Keratinocyte (primary cell): ENCODE measurements at regions not wholly inside any gene's neighbourhood (a gene's known extent, or its start where the extent isn't known, plus 50 kb on each side); places are given as distances from the start of the nearest gene placed in this dataset.

Experiments
- DNase-seq: peaks from one replicate; pipeline ENCODE4 v3.0.0-alpha.2; 2011; ENCODE audit warnings: low read depth, missing footprints, low spot score
- FAIRE-seq: peaks from 2 replicates; lab custom pipeline; 2011; peaks lifted over from hg19 to GRCh38; lab: Jason Lieb, UNC
- H2AFZ ChIP-seq: 2 replicates; pipeline ENCODE4 v1.6.0; 2012; ENCODE audit warnings: low read length, control low read depth, inconsistent platforms; ENCODE audit not compliant: control insufficient read depth
- H3K27ac ChIP-seq: 2 replicates; pipeline ENCODE4 v1.5.1; 2011; ENCODE audit warnings: low read length; ENCODE audit not compliant: control insufficient read depth, insufficient read depth
- H3K27me3 ChIP-seq: 3 replicates; pipeline ENCODE4 v1.6.0; 2011; ENCODE audit warnings: low read length; ENCODE audit not compliant: control insufficient read depth, insufficient read depth; ENCODE audit errors: extremely low read depth
- H3K36me3 ChIP-seq, 2 experiments: 2 replicates in 1 of 2; 3 replicates in 1 of 2; pipeline ENCODE4 v1.5.1; 2011; ENCODE audit warnings: low read length in 2 of 2, mild to moderate bottlenecking in 1 of 2; ENCODE audit not compliant: control insufficient read depth in 2 of 2, insufficient read depth in 2 of 2; ENCODE audit errors: extremely low read depth in 1 of 2
- H3K4me1 ChIP-seq: 3 replicates; pipeline ENCODE4 v1.5.1; 2011; ENCODE audit warnings: low read length; ENCODE audit not compliant: control insufficient read depth, insufficient read depth; ENCODE audit errors: extremely low read depth
- H3K4me2 ChIP-seq: 3 replicates; pipeline ENCODE4 v1.6.0; 2011; ENCODE audit warnings: low read depth, low read length; ENCODE audit not compliant: control insufficient read depth, insufficient read depth; ENCODE audit errors: extremely low read depth
- H3K4me3 ChIP-seq, 3 experiments: fragments of 200-600 bp in 1 of 3; sonication (generic) in 1 of 3; 2 replicates in 2 of 3; 3 replicates in 1 of 3; pipeline ENCODE4 v1.5.1; 2011 to 2016; ENCODE audit warnings: low read length in 3 of 3, mild to moderate bottlenecking in 3 of 3, control low read depth in 2 of 3, inconsistent platforms in 1 of 3, low read depth in 1 of 3, mixed read lengths in 1 of 3, mixed run types in 1 of 3, moderate library complexity in 1 of 3; ENCODE audit not compliant: control insufficient read depth in 2 of 3, insufficient read depth in 2 of 3; ENCODE audit errors: extremely low read depth in 1 of 3
- H3K79me2 ChIP-seq: 2 replicates; pipeline ENCODE4 v1.6.0; 2012; ENCODE audit warnings: low read length; ENCODE audit not compliant: control insufficient read depth, insufficient read depth
- H3K9ac ChIP-seq: 3 replicates; pipeline ENCODE4 v1.6.0; 2011; ENCODE audit warnings: low read length; ENCODE audit not compliant: control insufficient read depth, insufficient read depth; ENCODE audit errors: extremely low read depth
- H3K9me1 ChIP-seq: 3 replicates; pipeline ENCODE4 v1.6.0; 2011; ENCODE audit warnings: low read length; ENCODE audit not compliant: control insufficient read depth, insufficient read depth; ENCODE audit errors: extremely low read depth
- H3K9me3 ChIP-seq: 2 replicates; pipeline ENCODE4 v1.5.1; 2012; ENCODE audit warnings: low read depth, low read length; ENCODE audit not compliant: control insufficient read depth
- H4K20me1 ChIP-seq: 3 replicates; pipeline ENCODE4 v1.6.0; 2011; ENCODE audit warnings: low read length; ENCODE audit not compliant: control insufficient read depth, insufficient read depth; ENCODE audit errors: extremely low read depth
- CTCF ChIP-seq, 3 experiments: IDR thresholded peaks in 1 of 3; conservative IDR thresholded peaks in 1 of 3; optimal IDR thresholded peaks in 1 of 3; 2 replicates in 2 of 3; 3 replicates in 1 of 3; pipeline versions ENCODE3 to v1.5.1; 2011; ENCODE audit warnings: low read length in 3 of 3, mild to moderate bottlenecking in 3 of 3, moderate library complexity in 2 of 3, control low read depth in 1 of 3, inconsistent platforms in 1 of 3; ENCODE audit not compliant: insufficient read depth in 2 of 3; ENCODE audit errors: extremely low read depth in 1 of 3
- EZH2 ChIP-seq: IDR thresholded peaks from one replicate; pipeline ENCODE4 v1.6.1; 2012; ENCODE audit warnings: inconsistent platforms, mild to moderate bottlenecking, low read length, moderate library complexity
- dilution Hi-C: fragments of 300-500 bp; cut with MboI; formaldehyde crosslinking; loops from one replicate; pipeline ENCODE4 v1.7.0; 2020; ENCODE audit warnings: low sequenced_read_pairs; ENCODE audit not compliant: extremely low pct_ligation_motif_present

GRCh38 chr1:186540521-186540920 is 79.6 kb upstream of the PDC start:
- no peaks in the 10 kb centered on the region for H3K9me1 ChIP-seq
- dilution Hi-C loops = no loop called here

DNA sequence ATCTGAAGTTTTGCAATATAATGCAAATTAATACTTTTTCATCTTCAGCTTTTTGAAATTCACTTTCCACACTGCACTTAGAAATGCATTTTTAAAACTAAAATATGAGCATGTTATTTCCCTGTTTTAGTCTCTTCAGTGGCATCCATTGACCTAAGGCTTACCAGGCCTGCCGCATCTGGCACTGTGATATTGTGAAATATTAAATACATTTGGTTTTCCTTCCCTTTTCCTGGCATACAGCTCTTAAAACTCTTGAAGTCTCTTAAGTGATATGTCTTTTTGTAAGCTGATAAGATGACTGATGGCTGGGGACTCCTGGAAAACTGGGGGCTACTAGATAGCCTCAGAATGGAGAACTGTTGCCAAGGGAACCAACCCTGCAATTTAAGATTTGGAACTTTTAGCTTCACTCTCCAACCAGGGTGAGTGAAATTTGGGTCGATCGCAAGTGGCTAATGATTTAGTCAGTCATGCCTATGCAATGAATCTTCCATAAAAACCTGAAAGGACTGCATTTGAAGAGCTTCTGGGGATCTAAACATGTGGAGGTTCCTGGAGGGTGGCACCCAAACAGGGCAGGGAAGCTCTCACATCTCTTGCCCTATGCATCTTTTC is 75.5 kb upstream of the PDC start:
- Histone ChIP-seq H3K9me3 (no peaks in the 10 kb centered on the region), H3K27ac (no peak overlapping the region), H3K79me2 (no peaks in the 10 kb centered on the region), H2AFZ (no peak overlapping the region), H3K36me3 (no peaks in the 10 kb centered on the region), H3K4me3 (no peak overlapping the region), H3K4me2 (peak overlapping the region; percentile 57), H3K9me1 (no peaks in the 10 kb centered on the region), H4K20me1 (no peaks in the 10 kb centered on the region), H3K27me3 (no peaks in the 10 kb centered on the region), H3K9ac (no peak overlapping the region), H3K4me1 (peaks cover 24% of the 10 kb centered on the region)
- no peak for TF ChIP-seq CTCF (optimal IDR thresholded peaks at IDR 0.05 in 1 of 3, IDR thresholded peaks at IDR 0.05 in 1 of 3, conservative IDR thresholded peaks at IDR 0.05 in 1 of 3; ENCODE audit: extremely low read depth in 1 of 3, insufficient read depth in 2 of 3, low read length in 3 of 3)
- TF ChIP-seq EZH2 = no peak
- FAIRE-seq (no peak), DNase-seq (no peak)
- dilution Hi-C loops = no loop called here

More at GRCh38 chr1:186540521-186540920, 79.6 kb upstream of the PDC start:
- Histone ChIP-seq H3K9me3 (no peaks in the 10 kb centered on the region), H3K9ac (no peak overlapping the region), H2AFZ (no peak overlapping the region), H3K27me3 (no peaks in the 10 kb centered on the region), H4K20me1 (no peaks in the 10 kb centered on the region), H3K4me2 (no peak overlapping the region), H3K4me3 (no peak overlapping the region), H3K4me1 (peaks cover 11% of the 10 kb centered on the region), H3K27ac (no peak overlapping the region), H3K36me3 (no peaks in the 10 kb centered on the region), H3K79me2 (no peaks in the 10 kb centered on the region)
- TF ChIP-seq CTCF (optimal IDR thresholded peaks at IDR 0.05 in 1 of 3, IDR thresholded peaks at IDR 0.05 in 1 of 3, conservative IDR thresholded peaks at IDR 0.05 in 1 of 3; ENCODE audit: extremely low read depth in 1 of 3, insufficient read depth in 2 of 3, low read length in 3 of 3) (no peak), EZH2 (no peak)
- FAIRE-seq = no peak
- no peak for DNase-seq
